PFSK-1 (cell line): ENCODE measurements at regions not wholly inside any gene's neighbourhood (a gene's known extent, or its start where the extent isn't known, plus 50 kb on each side); places are given as distances from the start of the nearest gene placed in this dataset.

Experiments
- FOXP2 ChIP-seq: optimal IDR thresholded peaks from 2 replicates; pipeline ENCODE3; 2011; ENCODE audit warnings: borderline replicate concordance, control low read depth, inconsistent platforms; ENCODE audit not compliant: insufficient read depth; ENCODE audit errors: extremely low read length, extremely low read depth
- POLR2AphosphoS5 ChIP-seq: IDR thresholded peaks from 2 replicates; pipeline ENCODE4 v1.6.1; 2012; ENCODE audit warnings: low read depth, mild to moderate bottlenecking, control low read depth, low read length, moderate library complexity
- REST ChIP-seq, 2 experiments: IDR thresholded peaks; 2 replicates each; pipeline versions ENCODE4 v1.6.1 to v1.8.0; 2011 to 2012; ENCODE audit warnings: low read depth in 2 of 2, low read length in 2 of 2, control low read depth in 1 of 2, inconsistent platforms in 1 of 2, mild to moderate bottlenecking in 1 of 2, moderate library complexity in 1 of 2; ENCODE audit not compliant: insufficient read depth in 1 of 2
- SIN3A ChIP-seq: IDR thresholded peaks from 2 replicates; pipeline ENCODE4 v1.6.1; 2012; ENCODE audit warnings: mild to moderate bottlenecking, low read length, moderate library complexity, borderline replicate concordance; ENCODE audit not compliant: insufficient read depth
- TAF1 ChIP-seq: IDR thresholded peaks from 2 replicates; pipeline ENCODE4 v1.6.1; 2012; ENCODE audit warnings: low read length, control low read depth, borderline replicate concordance; ENCODE audit not compliant: insufficient read depth

- TF ChIP-seq FOXP2: no peak
- TF ChIP-seq TAF1: no peak
- TF ChIP-seq REST (IDR thresholded peaks at IDR 0.05; ENCODE audit: insufficient read depth in 1 of 2, low read depth in 2 of 2, low read length in 2 of 2): no peak
Observed at GRCh38 chr13:78161266-78161665, 242.6 kb upstream of the EDNRB start.

GRCh38 chr13:78160793-78161192 lies 242.2 kb upstream of the EDNRB start:
- TF ChIP-seq FOXP2 (no peak), TAF1 (no peak), REST (IDR thresholded peaks at IDR 0.05; ENCODE audit: insufficient read depth in 1 of 2, low read depth in 2 of 2, low read length in 2 of 2) (no peak)

GRCh38 chr13:78152415-78152814 lies 233.8 kb upstream of the EDNRB start:
- TF ChIP-seq FOXP2 (no peak), TAF1 (no peak), REST (IDR thresholded peaks at IDR 0.05; ENCODE audit: insufficient read depth in 1 of 2, low read depth in 2 of 2, low read length in 2 of 2) (no peak), SIN3A (no peak), POLR2AphosphoS5 (no peak)

- TF ChIP-seq TAF1: no peak
- no peak for TF ChIP-seq REST (IDR thresholded peaks at IDR 0.05; ENCODE audit: insufficient read depth in 1 of 2, low read depth in 2 of 2, low read length in 2 of 2)
- TF ChIP-seq POLR2AphosphoS5: no peak
- TF ChIP-seq FOXP2: no peak
- TF ChIP-seq SIN3A: no peak
Observed at GRCh38 chr13:78147905-78148304, 229.3 kb upstream of the EDNRB start.

- TF ChIP-seq FOXP2: no peak
- TF ChIP-seq POLR2AphosphoS5: no peak
- no peak for TF ChIP-seq SIN3A
- TF ChIP-seq REST (IDR thresholded peaks at IDR 0.05; ENCODE audit: insufficient read depth in 1 of 2, low read depth in 2 of 2, low read length in 2 of 2): no peak
- TF ChIP-seq TAF1: no peak
Observed at GRCh38 chr13:78145276-78145675, 226.6 kb upstream of the EDNRB start.
